ENCODE measurements at regions not wholly inside any gene's neighbourhood (a gene's known extent, or its start where the extent isn't known, plus 50 kb on each side); places are given as distances from the start of the nearest gene placed in this dataset.

DNA sequence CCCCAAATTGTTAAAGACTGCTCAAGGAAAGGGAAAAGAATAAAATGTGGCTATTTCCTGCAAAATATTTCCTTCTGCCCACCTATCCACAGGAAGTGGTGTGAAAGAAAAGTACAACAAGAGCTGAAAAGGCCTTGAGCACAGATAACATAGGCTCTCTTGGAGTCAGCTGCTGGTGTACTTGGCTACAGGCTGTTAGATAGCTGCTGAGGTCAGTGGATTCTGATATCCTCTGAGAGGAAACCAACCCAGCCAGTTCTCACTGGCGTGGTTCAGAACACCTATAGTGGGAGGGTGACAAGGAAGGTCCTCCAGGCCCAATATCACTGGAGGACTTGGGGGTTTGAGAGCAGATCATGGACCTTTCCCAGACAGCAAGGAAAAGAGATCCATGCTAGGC is 124.4 kb upstream of the GAP43 start:
- in situ Hi-C loops (cut with MboI) (no loop called here), intact Hi-C loops (cut with micrococcal nuclease; ENCODE audit: unreplicated experiment) (no loop called here)
- SMC1A ChIA-PET (ENCODE audit: uncharacterized antibody, unreplicated experiment): interaction anchor here (1.2 kb wide), 1 partner anchor 14 kb away, joined by 4 read pairs; no protein-coding TSS in a partner anchor
- no peak overlapping the region for H3K4me2 ChIP-seq (ENCODE audit: control insufficient read depth, insufficient read depth)
- H2AFZ ChIP-seq (ENCODE audit: control insufficient read depth, low read depth, low read length): no peak overlapping the region
- no peak overlapping the region for H3K9ac ChIP-seq (ENCODE audit: control insufficient read depth, insufficient read depth, low read length)
- H3K9me3 ChIP-seq (replicated peaks; ENCODE audit: control insufficient read depth, insufficient read depth, low read length): no peaks in the 10 kb centered on the region
- RAD21 ChIA-PET (ENCODE audit: unreplicated experiment): no interaction called here
- H3K27ac ChIP-seq (ENCODE audit: control insufficient read depth, insufficient read depth): no peak overlapping the region
- ATAC-seq: no peak
- no peak for FAIRE-seq
- CTCF ChIA-PET: no interaction called here
- no peaks in the 10 kb centered on the region for H3K27me3 ChIP-seq (replicated peaks in 1 of 2; ENCODE audit: control insufficient read depth in 2 of 2, insufficient read depth in 2 of 2, low read length in 1 of 2)
- no peak overlapping the region for H3K4me3 ChIP-seq
- H4K20me1 ChIP-seq (ENCODE audit: control insufficient read depth, insufficient read depth): no peaks in the 10 kb centered on the region
- H3K4me1 ChIP-seq (ENCODE audit: control insufficient read depth, insufficient read depth, low read length): no peaks in the 10 kb centered on the region
- POLR2A ChIA-PET: no interaction called here
- no TSS peak for BruUV-seq (replicated peaks)
- DNase-seq (ENCODE audit: low read depth, low spot score): no peak
- 6% methylated on average over 1 of the region's 1 CpG for WGBS (ENCODE audit: insufficient coverage, insufficient replicate concordance, low lambda C conversion rate, missing lambda C conversion rate)
- H3K36me3 ChIP-seq (ENCODE audit: control insufficient read depth in 2 of 2, insufficient read depth in 2 of 2, low read length in 1 of 2): no peaks in the 10 kb centered on the region
- H3K79me2 ChIP-seq (ENCODE audit: control insufficient read depth, insufficient read depth, low read length): no peaks in the 10 kb centered on the region
- TF ChIP-seq PAX8 (IDR thresholded peaks at IDR 0.05) (no peak), SUPT20H (IDR thresholded peaks at IDR 0.05; ENCODE audit: borderline replicate concordance, control insufficient read depth, low read depth, low read length) (no peak), ZNF207 (IDR thresholded peaks at IDR 0.05; ENCODE audit: borderline replicate concordance) (no peak), POLR2A (IDR thresholded peaks at IDR 0.05; ENCODE audit: low read depth, low read length) (no peak), CBX5 (IDR thresholded peaks at IDR 0.05; ENCODE audit: low read depth) (no peak), BRCA1 (IDR thresholded peaks at IDR 0.05; ENCODE audit: low read depth, low read length) (no peak), E4F1 (IDR thresholded peaks at IDR 0.05; ENCODE audit: borderline replicate concordance, partially characterized antibody) (no peak), TCF3 (IDR thresholded peaks at IDR 0.05; ENCODE audit: borderline replicate concordance, insufficient read depth, low read depth, low read length) (no peak), ZNF274 (IDR thresholded peaks at IDR 0.05; ENCODE audit: insufficient read depth, insufficient read length) (no peak), CTCF (IDR thresholded peaks at IDR 0.05 in 2 of 3, conservative IDR thresholded peaks at IDR 0.05 in 1 of 3; ENCODE audit: control insufficient read depth in 2 of 3, extremely low read depth in 1 of 3, insufficient read depth in 1 of 3, low read depth in 3 of 3, low read length in 3 of 3) (no peak), BCL11A (IDR thresholded peaks at IDR 0.05; ENCODE audit: low read depth, low read length) (no peak), JUND (IDR thresholded peaks at IDR 0.05; ENCODE audit: low read depth, low read length) (no peak), SREBF2 (IDR thresholded peaks at IDR 0.05; ENCODE audit: low read length) (no peak), EGR1 (IDR thresholded peaks at IDR 0.05; ENCODE audit: borderline replicate concordance in 1 of 2, low read depth in 2 of 2, low read length in 2 of 2) (no peak)
- TF ChIP-seq, protein P1, sequence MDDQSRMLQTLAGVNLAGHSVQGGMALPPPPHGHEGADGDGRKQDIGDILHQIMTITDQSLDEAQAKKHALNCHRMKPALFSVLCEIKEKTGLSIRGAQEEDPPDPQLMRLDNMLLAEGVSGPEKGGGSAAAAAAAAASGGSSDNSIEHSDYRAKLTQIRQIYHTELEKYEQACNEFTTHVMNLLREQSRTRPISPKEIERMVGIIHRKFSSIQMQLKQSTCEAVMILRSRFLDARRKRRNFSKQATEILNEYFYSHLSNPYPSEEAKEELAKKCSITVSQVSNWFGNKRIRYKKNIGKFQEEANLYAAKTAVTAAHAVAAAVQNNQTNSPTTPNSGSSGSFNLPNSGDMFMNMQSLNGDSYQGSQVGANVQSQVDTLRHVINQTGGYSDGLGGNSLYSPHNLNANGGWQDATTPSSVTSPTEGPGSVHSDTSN (IDR thresholded peaks at IDR 0.05; ENCODE audit: insufficient replicate concordance, low read depth, low read length): no peak
- TF ChIP-seq, protein P2, sequence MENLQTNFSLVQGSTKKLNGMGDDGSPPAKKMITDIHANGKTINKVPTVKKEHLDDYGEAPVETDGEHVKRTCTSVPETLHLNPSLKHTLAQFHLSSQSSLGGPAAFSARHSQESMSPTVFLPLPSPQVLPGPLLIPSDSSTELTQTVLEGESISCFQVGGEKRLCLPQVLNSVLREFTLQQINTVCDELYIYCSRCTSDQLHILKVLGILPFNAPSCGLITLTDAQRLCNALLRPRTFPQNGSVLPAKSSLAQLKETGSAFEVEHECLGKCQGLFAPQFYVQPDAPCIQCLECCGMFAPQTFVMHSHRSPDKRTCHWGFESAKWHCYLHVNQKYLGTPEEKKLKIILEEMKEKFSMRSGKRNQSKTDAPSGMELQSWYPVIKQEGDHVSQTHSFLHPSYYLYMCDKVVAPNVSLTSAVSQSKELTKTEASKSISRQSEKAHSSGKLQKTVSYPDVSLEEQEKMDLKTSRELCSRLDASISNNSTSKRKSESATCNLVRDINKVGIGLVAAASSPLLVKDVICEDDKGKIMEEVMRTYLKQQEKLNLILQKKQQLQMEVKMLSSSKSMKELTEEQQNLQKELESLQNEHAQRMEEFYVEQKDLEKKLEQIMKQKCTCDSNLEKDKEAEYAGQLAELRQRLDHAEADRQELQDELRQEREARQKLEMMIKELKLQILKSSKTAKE (IDR thresholded peaks at IDR 0.05; ENCODE audit: low read depth, poor library complexity, severe bottlenecking): no peak
